OCI-LY3 (cell line): ENCODE measurements at regions not wholly inside any gene's neighbourhood (a gene's known extent, or its start where the extent isn't known, plus 50 kb on each side); places are given as distances from the start of the nearest gene placed in this dataset.

Source experiments
- CTCF ChIP-seq: fragments of 200-600, 300-600 bp; sonication (generic); IDR thresholded peaks from 2 replicates; pipeline ENCODE4 v1.5.1; 2014; ENCODE audit warnings: antibody characterized with exemption, low read length, low read depth
- EZH2phosphoT487 ChIP-seq: fragments of 200-600 bp; shearing (Covaris generic); IDR thresholded peaks from 2 replicates; pipeline ENCODE4 v1.6.1; 2018; ENCODE audit warnings: antibody characterized with exemption, mixed run types, low read depth

DNA sequence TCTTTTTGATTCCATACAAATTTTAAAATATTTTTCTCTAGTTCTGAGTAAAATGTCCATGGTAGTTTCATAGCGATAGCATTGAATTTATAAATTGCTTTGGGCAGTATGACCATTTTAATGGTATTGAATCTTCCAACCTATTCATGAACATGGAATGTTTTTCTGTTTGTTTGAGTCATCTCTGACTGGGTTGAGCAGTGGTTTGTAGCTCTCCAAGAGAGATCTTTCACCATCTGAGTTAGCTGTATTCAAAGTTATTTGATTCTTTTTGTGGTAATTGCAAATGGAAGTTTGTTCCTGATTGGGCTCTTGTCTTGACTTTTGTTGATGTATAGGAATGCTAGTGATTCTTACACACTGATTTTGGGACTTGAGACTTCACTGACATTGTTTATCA, 136.3 kb upstream of the HSFY2 start:
- TF ChIP-seq CTCF (no peak), EZH2phosphoT487 (no peak)
